Parathyroid adenoma (tissue), 2 donors: ENCODE measurements at regions not wholly inside any gene's neighbourhood (a gene's known extent, or its start where the extent isn't known, plus 50 kb on each side); places are given as distances from the start of the nearest gene placed in this dataset.

Experiments used
- H2AFZ ChIP-seq: fragments of 300-600 bp; sonication (generic); one replicate; pipeline ENCODE4 v1.7.0; 2017; ENCODE audit warnings: antibody characterized with exemption, mild to moderate bottlenecking
- H3K27ac ChIP-seq: fragments of 300-600 bp; sonication (generic); one replicate; pipeline ENCODE4 v1.7.0; 2017
- H3K27me3 ChIP-seq: fragments of 300-600 bp; sonication (generic); one replicate; pipeline ENCODE4 v1.7.0; 2017; ENCODE audit warnings: low read length; ENCODE audit not compliant: control insufficient read depth, insufficient read depth
- H3K36me3 ChIP-seq: fragments of 300-600 bp; sonication (generic); one replicate; pipeline ENCODE4 v1.7.0; 2017; ENCODE audit warnings: low read length; ENCODE audit not compliant: control insufficient read depth, insufficient read depth
- H3K4me1 ChIP-seq: fragments of 300-600 bp; sonication (generic); one replicate; pipeline ENCODE4 v1.7.0; 2017; ENCODE audit warnings: control low read depth
- H3K4me2 ChIP-seq: fragments of 300-600 bp; sonication (generic); one replicate; pipeline ENCODE4 v1.7.0; 2017; ENCODE audit warnings: low read length
- H3K4me3 ChIP-seq: fragments of 300-600 bp; sonication (generic); one replicate; pipeline ENCODE4 v1.7.0; 2017; ENCODE audit warnings: low read depth, low read length
- H3K79me2 ChIP-seq: fragments of 300-600 bp; sonication (generic); one replicate; pipeline ENCODE4 v1.7.0; 2017; ENCODE audit warnings: control low read depth
- H3K9ac ChIP-seq: fragments of 300-600 bp; sonication (generic); one replicate; pipeline ENCODE4 v1.7.0; 2017; ENCODE audit warnings: mild to moderate bottlenecking
- H3K9me3 ChIP-seq: fragments of 300-600 bp; sonication (generic); one replicate; pipeline ENCODE4 v1.7.0; 2017; ENCODE audit warnings: low read length; ENCODE audit not compliant: control insufficient read depth
- CTCF ChIP-seq: fragments of 300-600 bp; sonication (generic); IDR thresholded peaks from one replicate; pipeline ENCODE4 v1.7.0; 2017; ENCODE audit warnings: antibody characterized with exemption, mild to moderate bottlenecking
- donor health status: primary hyperparathyroidism.

- Histone ChIP-seq H3K27me3 (no peaks in the 10 kb centered on the region), H3K27ac (no peak overlapping the region), H3K4me2 (no peak overlapping the region), H3K4me1 (no peaks in the 10 kb centered on the region), H3K9ac (no peak overlapping the region), H3K4me3 (no peak overlapping the region), H3K79me2 (no peaks in the 10 kb centered on the region), H2AFZ (no peak overlapping the region), H3K36me3 (no peaks in the 10 kb centered on the region), H3K9me3 (no peaks in the 10 kb centered on the region)
- TF ChIP-seq CTCF, result no peak
Observed at GRCh38 chr15:46938169-46938568, 779.1 kb upstream of the SEMA6D start.

GRCh38 chr15:46941241-46941640 is 776.1 kb upstream of the SEMA6D start:
- Histone ChIP-seq H3K4me2 (no peak overlapping the region), H3K9ac (no peak overlapping the region), H3K9me3 (no peaks in the 10 kb centered on the region), H3K27me3 (no peaks in the 10 kb centered on the region), H3K4me3 (no peak overlapping the region), H3K79me2 (no peaks in the 10 kb centered on the region), H3K27ac (no peak overlapping the region), H2AFZ (no peak overlapping the region), H3K36me3 (no peaks in the 10 kb centered on the region), H3K4me1 (no peaks in the 10 kb centered on the region)
- no peak for TF ChIP-seq CTCF

GRCh38 chr15:46946953-46947352 is 770.4 kb upstream of the SEMA6D start:
- Histone ChIP-seq H3K4me3 (no peak overlapping the region), H3K27me3 (no peaks in the 10 kb centered on the region), H2AFZ (no peak overlapping the region), H3K9me3 (no peaks in the 10 kb centered on the region), H3K9ac (no peak overlapping the region), H3K4me2 (no peak overlapping the region), H3K36me3 (no peaks in the 10 kb centered on the region), H3K4me1 (no peaks in the 10 kb centered on the region), H3K27ac (no peak overlapping the region), H3K79me2 (no peaks in the 10 kb centered on the region)
- TF ChIP-seq CTCF, result no peak

- Histone ChIP-seq H3K27me3 (no peaks in the 10 kb centered on the region), H3K79me2 (no peaks in the 10 kb centered on the region), H2AFZ (no peak overlapping the region), H3K9ac (no peak overlapping the region), H3K4me2 (no peak overlapping the region), H3K4me3 (no peak overlapping the region), H3K36me3 (no peaks in the 10 kb centered on the region), H3K27ac (no peak overlapping the region), H3K4me1 (no peaks in the 10 kb centered on the region), H3K9me3 (no peaks in the 10 kb centered on the region)
- no peak for TF ChIP-seq CTCF
Observed at GRCh38 chr15:46955576-46955975, 761.7 kb upstream of the SEMA6D start.

- Histone ChIP-seq H3K79me2 (no peaks in the 10 kb centered on the region), H3K9ac (no peak overlapping the region), H3K4me3 (no peak overlapping the region), H2AFZ (no peak overlapping the region), H3K4me1 (no peaks in the 10 kb centered on the region), H3K27ac (no peak overlapping the region), H3K4me2 (no peak overlapping the region), H3K9me3 (no peaks in the 10 kb centered on the region), H3K27me3 (no peaks in the 10 kb centered on the region), H3K36me3 (no peaks in the 10 kb centered on the region)
- no peak for TF ChIP-seq CTCF
Observed at GRCh38 chr15:46956456-46956855, 760.8 kb upstream of the SEMA6D start.
